GM12873 (cell line): ENCODE measurements at regions not wholly inside any gene's neighbourhood (a gene's known extent, or its start where the extent isn't known, plus 50 kb on each side); places are given as distances from the start of the nearest gene placed in this dataset.

Experiments used
- CTCF ChIP-seq: IDR thresholded peaks from 2 replicates; pipeline ENCODE4 v1.5.1; 2012; ENCODE audit warnings: low read depth, mild to moderate bottlenecking, moderate library complexity, low read length, control low read depth; ENCODE audit not compliant: insufficient read depth; ENCODE audit errors: missing control alignments

GRCh38 chr10:21463436-21463835, 62.0 kb downstream of the SKIDA1 start:
- no peak for TF ChIP-seq CTCF

- TF ChIP-seq CTCF = no peak
These were observed 67.2 kb downstream of the SKIDA1 start for GRCh38 chr10:21458126-21458871.

- TF ChIP-seq CTCF = no peak
These were observed 69.3 kb downstream of the SKIDA1 start for GRCh38 chr10:21456160-21456559.

GRCh38 chr10:21452203-21452602, 73.3 kb downstream of the SKIDA1 start:
- no peak for TF ChIP-seq CTCF

- no peak for TF ChIP-seq CTCF
These were observed 76.1 kb downstream of the SKIDA1 start for GRCh38 chr10:21449288-21449966.

- no peak for TF ChIP-seq CTCF
These were observed 80.3 kb downstream of the SKIDA1 start for GRCh38 chr10:21445163-21445562.

GRCh38 chr10:21441625-21442024, 83.9 kb downstream of the SKIDA1 start:
- no peak for TF ChIP-seq CTCF
